ENCODE measurements at regions not wholly inside any gene's neighbourhood (a gene's known extent, or its start where the extent isn't known, plus 50 kb on each side); places are given as distances from the start of the nearest gene placed in this dataset.

- no peaks in the 10 kb centered on the region for H3K9me3 ChIP-seq (ENCODE audit: low read depth, low read length)
- no peaks in the 10 kb centered on the region for H3K27me3 ChIP-seq (ENCODE audit: insufficient read depth, low read length)
- peaks cover 4% of the 10 kb centered on the region for H3K4me1 ChIP-seq (ENCODE audit: insufficient read depth, low read length)
- no peak overlapping the region for H3K4me3 ChIP-seq (ENCODE audit: low read length)
Measured at GRCh38 chr4:53717064-53717549, 125.8 kb upstream of the LNX1 start.

GRCh38 chr4:53716471-53717063 lies 125.3 kb upstream of the LNX1 start:
- Histone ChIP-seq H3K4me3 (ENCODE audit: low read length) (no peak overlapping the region), H3K9me3 (ENCODE audit: low read depth, low read length) (no peaks in the 10 kb centered on the region), H3K27me3 (ENCODE audit: insufficient read depth, low read length) (no peaks in the 10 kb centered on the region), H3K4me1 (ENCODE audit: insufficient read depth, low read length) (peaks cover 4% of the 10 kb centered on the region)

- Histone ChIP-seq H3K4me1 (ENCODE audit: insufficient read depth, low read length) (peaks cover 4% of the 10 kb centered on the region), H3K27me3 (ENCODE audit: insufficient read depth, low read length) (no peaks in the 10 kb centered on the region), H3K4me3 (ENCODE audit: low read length) (no peak overlapping the region), H3K9me3 (ENCODE audit: low read depth, low read length) (no peaks in the 10 kb centered on the region)
Measured at GRCh38 chr4:53716011-53716410, 124.7 kb upstream of the LNX1 start.

GRCh38 chr4:53714236-53715140 lies 123.2 kb upstream of the LNX1 start:
- H3K4me3 ChIP-seq (ENCODE audit: low read length): no peak overlapping the region
- H3K9me3 ChIP-seq (ENCODE audit: low read depth, low read length): no peaks in the 10 kb centered on the region
- H3K27me3 ChIP-seq (ENCODE audit: insufficient read depth, low read length): no peaks in the 10 kb centered on the region
- H3K4me1 ChIP-seq (ENCODE audit: insufficient read depth, low read length): peaks cover 4% of the 10 kb centered on the region

- Histone ChIP-seq H3K27me3 (ENCODE audit: insufficient read depth, low read length) (no peaks in the 10 kb centered on the region), H3K9me3 (ENCODE audit: low read depth, low read length) (no peaks in the 10 kb centered on the region), H3K4me3 (ENCODE audit: low read length) (no peak overlapping the region), H3K4me1 (ENCODE audit: insufficient read depth, low read length) (peaks cover 4% of the 10 kb centered on the region)
Measured at GRCh38 chr4:53713767-53714166, 122.5 kb upstream of the LNX1 start.

GRCh38 chr4:53713296-53713695 lies 122.0 kb upstream of the LNX1 start:
- Histone ChIP-seq H3K9me3 (ENCODE audit: low read depth, low read length) (no peaks in the 10 kb centered on the region), H3K4me1 (ENCODE audit: insufficient read depth, low read length) (peaks cover 4% of the 10 kb centered on the region), H3K4me3 (ENCODE audit: low read length) (no peak overlapping the region), H3K27me3 (ENCODE audit: insufficient read depth, low read length) (no peaks in the 10 kb centered on the region)

GRCh38 chr4:53712408-53713020 lies 121.2 kb upstream of the LNX1 start:
- Histone ChIP-seq H3K4me1 (ENCODE audit: insufficient read depth, low read length) (peaks cover 3% of the 10 kb centered on the region), H3K4me3 (ENCODE audit: low read length) (no peak overlapping the region), H3K27me3 (ENCODE audit: insufficient read depth, low read length) (no peaks in the 10 kb centered on the region), H3K9me3 (ENCODE audit: low read depth, low read length) (no peaks in the 10 kb centered on the region)

GRCh38 chr4:53711926-53712325 lies 120.6 kb upstream of the LNX1 start:
- H3K27me3 ChIP-seq (ENCODE audit: insufficient read depth, low read length): no peaks in the 10 kb centered on the region
- no peak overlapping the region for H3K4me3 ChIP-seq (ENCODE audit: low read length)
- no peaks in the 10 kb centered on the region for H3K9me3 ChIP-seq (ENCODE audit: low read depth, low read length)
- H3K4me1 ChIP-seq (ENCODE audit: insufficient read depth, low read length): no peaks in the 10 kb centered on the region

GRCh38 chr4:53709693-53710092 lies 118.4 kb upstream of the LNX1 start:
- H3K27me3 ChIP-seq (ENCODE audit: insufficient read depth, low read length): no peaks in the 10 kb centered on the region
- H3K4me1 ChIP-seq (ENCODE audit: insufficient read depth, low read length): no peaks in the 10 kb centered on the region
- H3K9me3 ChIP-seq (ENCODE audit: low read depth, low read length): no peaks in the 10 kb centered on the region

GRCh38 chr4:53707491-53707890 lies 116.2 kb upstream of the LNX1 start:
- no peak overlapping the region for H3K4me3 ChIP-seq (ENCODE audit: low read length)
- peaks cover 9% of the 10 kb centered on the region for H3K4me1 ChIP-seq (ENCODE audit: insufficient read depth, low read length)
- no peaks in the 10 kb centered on the region for H3K9me3 ChIP-seq (ENCODE audit: low read depth, low read length)
- no peaks in the 10 kb centered on the region for H3K27me3 ChIP-seq (ENCODE audit: insufficient read depth, low read length)

More at GRCh38 chr4:53709693-53710092, 118.4 kb upstream of the LNX1 start:
- no peak overlapping the region for H3K4me3 ChIP-seq (ENCODE audit: low read length)

GRCh38 chr4:53706422-53707032 lies 115.2 kb upstream of the LNX1 start:
- H3K4me1 ChIP-seq (ENCODE audit: insufficient read depth, low read length): peaks cover 13% of the 10 kb centered on the region

GRCh38 chr4:53705972-53706371 lies 114.7 kb upstream of the LNX1 start:
- no peak overlapping the region for H3K4me3 ChIP-seq (ENCODE audit: low read length)
- H3K9me3 ChIP-seq (ENCODE audit: low read depth, low read length): no peaks in the 10 kb centered on the region
- no peaks in the 10 kb centered on the region for H3K27me3 ChIP-seq (ENCODE audit: insufficient read depth, low read length)
- peaks cover 13% of the 10 kb centered on the region for H3K4me1 ChIP-seq (ENCODE audit: insufficient read depth, low read length)

More at GRCh38 chr4:53706422-53707032, 115.2 kb upstream of the LNX1 start:
- no peaks in the 10 kb centered on the region for H3K9me3 ChIP-seq (ENCODE audit: low read depth, low read length)
- no peaks in the 10 kb centered on the region for H3K27me3 ChIP-seq (ENCODE audit: insufficient read depth, low read length)
- H3K4me3 ChIP-seq (ENCODE audit: low read length): no peak overlapping the region

GRCh38 chr4:53705151-53705764 lies 114.0 kb upstream of the LNX1 start:
- H3K4me1 ChIP-seq (ENCODE audit: insufficient read depth, low read length): peaks cover 13% of the 10 kb centered on the region
- H3K27me3 ChIP-seq (ENCODE audit: insufficient read depth, low read length): no peaks in the 10 kb centered on the region
- no peaks in the 10 kb centered on the region for H3K9me3 ChIP-seq (ENCODE audit: low read depth, low read length)
- H3K4me3 ChIP-seq (ENCODE audit: low read length): no peak overlapping the region

GRCh38 chr4:53704329-53704728 lies 113.0 kb upstream of the LNX1 start:
- Histone ChIP-seq H3K4me3 (ENCODE audit: low read length) (no peak overlapping the region), H3K4me1 (ENCODE audit: insufficient read depth, low read length) (peaks cover 13% of the 10 kb centered on the region), H3K27me3 (ENCODE audit: insufficient read depth, low read length) (no peaks in the 10 kb centered on the region), H3K9me3 (ENCODE audit: low read depth, low read length) (no peaks in the 10 kb centered on the region)
